ENCODE measurements at regions not wholly inside any gene's neighbourhood (a gene's known extent, or its start where the extent isn't known, plus 50 kb on each side); places are given as distances from the start of the nearest gene placed in this dataset.

DNA sequence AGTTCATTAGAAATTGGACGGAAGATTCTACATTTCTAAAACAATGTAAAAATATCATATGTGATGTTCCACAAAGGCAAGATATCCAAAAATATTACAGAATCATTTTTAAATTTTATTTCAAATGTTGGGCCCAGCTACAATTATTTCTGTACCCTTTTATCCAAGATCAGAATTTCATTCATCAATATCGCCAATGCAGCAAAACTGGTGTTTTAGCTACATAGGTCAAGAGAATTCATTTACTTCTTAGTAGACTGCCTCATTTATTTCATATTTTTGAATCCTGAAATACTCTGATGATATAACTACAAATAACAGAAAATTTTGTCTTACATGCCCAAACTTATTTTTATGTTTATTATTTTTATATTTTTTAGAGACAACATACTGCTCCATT is 143.1 kb downstream of the CMPK2 start:
- H3K36me3 ChIP-seq (ENCODE audit: control insufficient read depth in 3 of 3, insufficient read depth in 3 of 3, low read length in 3 of 3): no peaks in the 10 kb centered on the region
- no peak overlapping the region for H3K4me3 ChIP-seq (ENCODE audit: low read length in 3 of 3)
- H3K27ac ChIP-seq (ENCODE audit: low read depth, low read length): no peak overlapping the region
- no peaks in the 10 kb centered on the region for H3K27me3 ChIP-seq (ENCODE audit: control insufficient read depth in 3 of 3, insufficient read depth in 3 of 3, low read length in 3 of 3)
- H3K9ac ChIP-seq (ENCODE audit: low read depth in 1 of 3, low read length in 3 of 3): no peak overlapping the region
- no peaks in the 10 kb centered on the region for H3K9me3 ChIP-seq (ENCODE audit: control insufficient read depth in 3 of 3, low read length in 3 of 3)
- H3K4me1 ChIP-seq (ENCODE audit: control insufficient read depth in 3 of 3, insufficient read depth in 3 of 3, low read length in 3 of 3): no peaks in the 10 kb centered on the region

DNA sequence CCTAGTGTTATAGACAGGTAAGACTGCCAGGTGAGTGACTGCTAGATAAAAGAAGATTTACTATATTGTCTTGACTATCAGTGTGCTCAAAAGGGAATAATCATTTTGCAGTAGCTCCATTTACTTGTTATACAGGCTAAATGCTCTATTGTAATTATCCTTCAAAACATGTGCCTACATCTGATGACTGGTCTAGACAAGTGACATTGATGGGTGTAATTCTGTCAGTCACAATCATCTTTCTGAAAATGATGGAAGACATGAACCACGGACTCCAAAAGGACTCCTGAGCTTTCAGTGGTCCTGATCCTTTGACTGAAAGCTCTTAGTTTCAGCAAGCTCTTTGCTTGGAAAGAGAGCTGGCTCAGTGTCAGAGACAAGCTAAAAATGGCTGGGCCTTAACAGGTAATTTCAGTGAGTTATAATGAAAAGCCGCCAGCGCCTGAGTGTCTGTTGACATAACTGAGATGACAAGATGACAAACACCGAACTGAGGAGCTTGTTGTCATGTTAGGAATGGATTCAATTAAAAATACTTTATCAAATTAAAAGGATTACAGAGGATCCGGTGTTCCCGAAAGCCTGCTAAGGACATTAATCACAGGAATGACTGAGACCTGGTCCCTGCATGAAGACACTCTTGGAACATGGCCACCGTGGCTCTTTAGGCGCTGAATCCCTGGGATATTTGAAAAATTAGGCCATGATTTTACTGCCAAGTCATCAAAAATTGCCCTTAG is 141.7 kb downstream of the CMPK2 start:
- Histone ChIP-seq H3K4me1 (ENCODE audit: control insufficient read depth in 3 of 3, insufficient read depth in 3 of 3, low read length in 3 of 3) (no peaks in the 10 kb centered on the region), H3K4me3 (ENCODE audit: low read length in 3 of 3) (no peak overlapping the region), H3K9me3 (ENCODE audit: control insufficient read depth in 3 of 3, low read length in 3 of 3) (no peaks in the 10 kb centered on the region), H3K9ac (ENCODE audit: low read depth in 1 of 3, low read length in 3 of 3) (no peak overlapping the region), H3K36me3 (ENCODE audit: control insufficient read depth in 3 of 3, insufficient read depth in 3 of 3, low read length in 3 of 3) (no peaks in the 10 kb centered on the region), H3K27ac (ENCODE audit: low read depth, low read length) (no peak overlapping the region), H3K27me3 (ENCODE audit: control insufficient read depth in 3 of 3, insufficient read depth in 3 of 3, low read length in 3 of 3) (no peaks in the 10 kb centered on the region)

- Histone ChIP-seq H3K27ac (ENCODE audit: low read depth, low read length) (no peak overlapping the region), H3K36me3 (ENCODE audit: control insufficient read depth in 3 of 3, insufficient read depth in 3 of 3, low read length in 3 of 3) (no peaks in the 10 kb centered on the region), H3K27me3 (ENCODE audit: control insufficient read depth in 3 of 3, insufficient read depth in 3 of 3, low read length in 3 of 3) (no peaks in the 10 kb centered on the region), H3K4me3 (ENCODE audit: low read length in 3 of 3) (no peak overlapping the region), H3K9me3 (ENCODE audit: control insufficient read depth in 3 of 3, low read length in 3 of 3) (no peaks in the 10 kb centered on the region), H3K9ac (ENCODE audit: low read depth in 1 of 3, low read length in 3 of 3) (no peak overlapping the region), H3K4me1 (ENCODE audit: control insufficient read depth in 3 of 3, insufficient read depth in 3 of 3, low read length in 3 of 3) (no peaks in the 10 kb centered on the region)
Measured at GRCh38 chr2:6724605-6725140, 141.0 kb downstream of the CMPK2 start.

GRCh38 chr2:6728156-6728555 is 137.6 kb downstream of the CMPK2 start:
- Histone ChIP-seq H3K4me3 (ENCODE audit: low read length in 3 of 3) (no peak overlapping the region), H3K9me3 (ENCODE audit: control insufficient read depth in 3 of 3, low read length in 3 of 3) (no peaks in the 10 kb centered on the region), H3K27me3 (ENCODE audit: control insufficient read depth in 3 of 3, insufficient read depth in 3 of 3, low read length in 3 of 3) (no peaks in the 10 kb centered on the region), H3K27ac (ENCODE audit: low read depth, low read length) (no peak overlapping the region), H3K36me3 (ENCODE audit: control insufficient read depth in 3 of 3, insufficient read depth in 3 of 3, low read length in 3 of 3) (no peaks in the 10 kb centered on the region), H3K4me1 (ENCODE audit: control insufficient read depth in 3 of 3, insufficient read depth in 3 of 3, low read length in 3 of 3) (no peaks in the 10 kb centered on the region), H3K9ac (ENCODE audit: low read depth in 1 of 3, low read length in 3 of 3) (no peak overlapping the region)

DNA sequence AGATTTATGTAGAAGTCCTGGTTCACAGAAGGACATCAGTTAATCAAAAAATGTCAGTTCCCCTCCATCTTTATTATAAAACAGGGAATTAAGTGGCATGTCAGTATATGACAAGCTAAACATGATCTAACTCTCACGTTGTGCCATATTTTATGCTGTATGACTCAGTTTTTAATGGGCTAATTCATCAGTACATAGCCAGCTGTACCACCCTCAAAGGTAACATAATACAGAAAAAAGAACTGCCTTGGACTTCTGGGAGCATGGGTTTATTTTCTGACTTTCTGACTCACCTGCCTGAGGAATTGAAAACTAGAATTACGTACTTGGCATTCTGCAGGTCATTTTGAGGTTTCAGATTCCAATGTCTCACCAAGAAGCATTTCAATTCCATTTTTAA is 135.7 kb downstream of the CMPK2 start:
- H3K9me3 ChIP-seq (ENCODE audit: control insufficient read depth in 3 of 3, low read length in 3 of 3): no peaks in the 10 kb centered on the region
- H3K9ac ChIP-seq (ENCODE audit: low read depth in 1 of 3, low read length in 3 of 3): no peak overlapping the region
- H3K4me1 ChIP-seq (ENCODE audit: control insufficient read depth in 3 of 3, insufficient read depth in 3 of 3, low read length in 3 of 3): no peaks in the 10 kb centered on the region
- H3K27ac ChIP-seq (ENCODE audit: low read depth, low read length): no peak overlapping the region
- H3K36me3 ChIP-seq (ENCODE audit: control insufficient read depth in 3 of 3, insufficient read depth in 3 of 3, low read length in 3 of 3): no peaks in the 10 kb centered on the region
- H3K27me3 ChIP-seq (ENCODE audit: control insufficient read depth in 3 of 3, insufficient read depth in 3 of 3, low read length in 3 of 3): no peaks in the 10 kb centered on the region
- no peak overlapping the region for H3K4me3 ChIP-seq (ENCODE audit: low read length in 3 of 3)

- no peak overlapping the region for H3K9ac ChIP-seq (ENCODE audit: low read depth in 1 of 3, low read length in 3 of 3)
- no peaks in the 10 kb centered on the region for H3K4me1 ChIP-seq (ENCODE audit: control insufficient read depth in 3 of 3, insufficient read depth in 3 of 3, low read length in 3 of 3)
- H3K4me3 ChIP-seq (ENCODE audit: low read length in 3 of 3): no peak overlapping the region
- H3K27ac ChIP-seq (ENCODE audit: low read depth, low read length): no peak overlapping the region
- H3K27me3 ChIP-seq (ENCODE audit: control insufficient read depth in 3 of 3, insufficient read depth in 3 of 3, low read length in 3 of 3): no peaks in the 10 kb centered on the region
- no peaks in the 10 kb centered on the region for H3K9me3 ChIP-seq (ENCODE audit: control insufficient read depth in 3 of 3, low read length in 3 of 3)
- H3K36me3 ChIP-seq (ENCODE audit: control insufficient read depth in 3 of 3, insufficient read depth in 3 of 3, low read length in 3 of 3): no peaks in the 10 kb centered on the region
Measured at GRCh38 chr2:6730649-6731532, 134.8 kb downstream of the CMPK2 start.

DNA sequence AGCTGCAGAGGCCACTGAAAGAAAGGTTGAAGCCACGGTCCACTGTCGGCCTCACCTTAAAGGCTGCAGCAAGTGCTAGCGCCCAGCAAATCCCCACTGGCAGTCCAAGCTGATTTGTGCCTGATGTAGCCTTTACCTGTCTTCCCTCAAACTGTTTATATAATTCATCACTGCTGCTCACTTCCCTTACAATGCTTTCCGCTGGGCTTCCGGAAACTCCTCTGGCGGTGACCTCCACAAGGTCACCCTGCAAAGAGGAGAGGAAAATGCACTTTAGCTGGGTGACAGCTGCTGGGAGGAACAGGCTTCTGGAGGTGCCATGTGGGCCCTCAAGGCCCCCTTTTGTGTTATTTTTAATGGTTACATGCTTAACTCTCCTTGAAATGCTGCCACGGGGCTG is 126.2 kb downstream of the CMPK2 start:
- H3K9ac ChIP-seq (ENCODE audit: low read depth in 1 of 3, low read length in 3 of 3): no peak overlapping the region
- H3K27me3 ChIP-seq (ENCODE audit: control insufficient read depth in 3 of 3, insufficient read depth in 3 of 3, low read length in 3 of 3): no peaks in the 10 kb centered on the region
- no peak overlapping the region for H3K27ac ChIP-seq (ENCODE audit: low read depth, low read length)
- no peaks in the 10 kb centered on the region for H3K36me3 ChIP-seq (ENCODE audit: control insufficient read depth in 3 of 3, insufficient read depth in 3 of 3, low read length in 3 of 3)
- H3K4me3 ChIP-seq (ENCODE audit: low read length in 3 of 3): no peak overlapping the region
- H3K9me3 ChIP-seq (ENCODE audit: control insufficient read depth in 3 of 3, low read length in 3 of 3): no peaks in the 10 kb centered on the region
- no peaks in the 10 kb centered on the region for H3K4me1 ChIP-seq (ENCODE audit: control insufficient read depth in 3 of 3, insufficient read depth in 3 of 3, low read length in 3 of 3)

GRCh38 chr2:6741229-6741628 is 124.5 kb downstream of the CMPK2 start:
- Histone ChIP-seq H3K9ac (ENCODE audit: low read depth in 1 of 3, low read length in 3 of 3) (no peak overlapping the region), H3K36me3 (ENCODE audit: control insufficient read depth in 3 of 3, insufficient read depth in 3 of 3, low read length in 3 of 3) (no peaks in the 10 kb centered on the region), H3K4me3 (ENCODE audit: low read length in 3 of 3) (no peak overlapping the region), H3K27me3 (ENCODE audit: control insufficient read depth in 3 of 3, insufficient read depth in 3 of 3, low read length in 3 of 3) (no peaks in the 10 kb centered on the region), H3K4me1 (ENCODE audit: control insufficient read depth in 3 of 3, insufficient read depth in 3 of 3, low read length in 3 of 3) (no peaks in the 10 kb centered on the region), H3K27ac (ENCODE audit: low read depth, low read length) (no peak overlapping the region), H3K9me3 (ENCODE audit: control insufficient read depth in 3 of 3, low read length in 3 of 3) (no peaks in the 10 kb centered on the region)

- Histone ChIP-seq H3K4me1 (ENCODE audit: control insufficient read depth in 3 of 3, insufficient read depth in 3 of 3, low read length in 3 of 3) (no peaks in the 10 kb centered on the region), H3K36me3 (ENCODE audit: control insufficient read depth in 3 of 3, insufficient read depth in 3 of 3, low read length in 3 of 3) (no peaks in the 10 kb centered on the region), H3K27ac (ENCODE audit: low read depth, low read length) (no peak overlapping the region), H3K4me3 (ENCODE audit: low read length in 3 of 3) (no peak overlapping the region), H3K9ac (ENCODE audit: low read depth in 1 of 3, low read length in 3 of 3) (no peak overlapping the region), H3K9me3 (ENCODE audit: control insufficient read depth in 3 of 3, low read length in 3 of 3) (no peaks in the 10 kb centered on the region), H3K27me3 (ENCODE audit: control insufficient read depth in 3 of 3, insufficient read depth in 3 of 3, low read length in 3 of 3) (no peaks in the 10 kb centered on the region)
Measured at GRCh38 chr2:6744038-6744437, 121.7 kb downstream of the CMPK2 start.

GRCh38 chr2:6747433-6747832 is 118.3 kb downstream of the CMPK2 start:
- no peak overlapping the region for H3K4me3 ChIP-seq (ENCODE audit: low read length in 3 of 3)
- H3K27ac ChIP-seq (ENCODE audit: low read depth, low read length): no peak overlapping the region
- H3K9me3 ChIP-seq (ENCODE audit: control insufficient read depth in 3 of 3, low read length in 3 of 3): no peaks in the 10 kb centered on the region
- H3K36me3 ChIP-seq (ENCODE audit: control insufficient read depth in 3 of 3, insufficient read depth in 3 of 3, low read length in 3 of 3): no peaks in the 10 kb centered on the region
- H3K9ac ChIP-seq (ENCODE audit: low read depth in 1 of 3, low read length in 3 of 3): no peak overlapping the region
- H3K27me3 ChIP-seq (ENCODE audit: control insufficient read depth in 3 of 3, insufficient read depth in 3 of 3, low read length in 3 of 3): no peaks in the 10 kb centered on the region
- peaks cover 0 to 6% (median 0%) of the 10 kb centered on the region in 3 donors for H3K4me1 ChIP-seq (ENCODE audit: control insufficient read depth in 3 of 3, insufficient read depth in 3 of 3, low read length in 3 of 3)

Data from skeletal muscle tissue (tissue), 3 donors.